Retinal pigment epithelial cell (primary cell): ENCODE measurements at regions not wholly inside any gene's neighbourhood (a gene's known extent, or its start where the extent isn't known, plus 50 kb on each side); places are given as distances from the start of the nearest gene placed in this dataset.

Experiments
- DNase-seq: peaks from one replicate; pipeline ENCODE4 v3.0.0-alpha.2; 2010; ENCODE audit warnings: low read depth
- H3K4me3 ChIP-seq: 2 replicates; pipeline ENCODE4 v1.5.1; 2011; ENCODE audit warnings: mild to moderate bottlenecking, low read length, control low read depth, moderate library complexity
- CTCF ChIP-seq: conservative IDR thresholded peaks from 2 replicates; pipeline ENCODE4 v1.5.1; 2011; ENCODE audit warnings: low read depth, low read length, control low read depth, inconsistent platforms

- TF ChIP-seq CTCF = no peak
- no peak overlapping the region for H3K4me3 ChIP-seq
- DNase-seq = no peak
Observed at GRCh38 chr13:37277007-37277406, 171.5 kb upstream of the CSNK1A1L start.

GRCh38 chr13:37274569-37275497 lies 169.4 kb upstream of the CSNK1A1L start:
- H3K4me3 ChIP-seq = no peak overlapping the region
- TF ChIP-seq CTCF = no peak
- DNase-seq = no peak

GRCh38 chr13:37273836-37274235 lies 168.4 kb upstream of the CSNK1A1L start:
- TF ChIP-seq CTCF = no peak
- DNase-seq = no peak

GRCh38 chr13:37270226-37271001 lies 164.9 kb upstream of the CSNK1A1L start:
- H3K4me3 ChIP-seq = no peak overlapping the region
- DNase-seq = no peak
- peak; percentile 1 for TF ChIP-seq CTCF

More at GRCh38 chr13:37273836-37274235, 168.4 kb upstream of the CSNK1A1L start:
- H3K4me3 ChIP-seq = no peak overlapping the region

- no peak for DNase-seq
- no peak overlapping the region for H3K4me3 ChIP-seq
- TF ChIP-seq CTCF = no peak
Observed at GRCh38 chr13:37263871-37264270, 158.4 kb upstream of the CSNK1A1L start.

GRCh38 chr13:37257706-37258105 lies 152.2 kb upstream of the CSNK1A1L start:
- TF ChIP-seq CTCF = no peak
- H3K4me3 ChIP-seq = no peak overlapping the region
- no peak for DNase-seq
